Upper lobe of left lung (tissue), 6 donors: ENCODE measurements at regions not wholly inside any gene's neighbourhood (a gene's known extent, or its start where the extent isn't known, plus 50 kb on each side); places are given as distances from the start of the nearest gene placed in this dataset.

Experiments
- ATAC-seq, 2 donors: fragments of 200-7000 bp; cut with Tn5 transposase; one replicate each; pipeline ENCODE4 v1.9.1; 2022; ENCODE audit warnings: mild to moderate bottlenecking in 2 of 2, moderate library complexity in 2 of 2; ENCODE audit not compliant: low FRiP score in 2 of 2
- DNase-seq, 2 donors: peaks; one replicate each; pipeline ENCODE4 v3.0.0-alpha.2; 2019 to 2020
- H3K27ac ChIP-seq, 4 donors: fragments of 200-600 bp; sonication (generic); one replicate each; pipeline ENCODE4 v1.5.1; 2016 to 2019
- H3K27me3 ChIP-seq, 4 donors: fragments of 200-600 bp; sonication (generic); one replicate each; pipeline ENCODE4 v1.5.1; 2017 to 2019
- H3K36me3 ChIP-seq, 4 donors: fragments of 200-600 bp; sonication (generic); one replicate each; pipeline ENCODE4 v1.5.1; 2016 to 2019
- H3K4me1 ChIP-seq, 4 donors: fragments of 200-600 bp; sonication (generic); one replicate each; pipeline ENCODE4 v1.5.1; 2018 to 2019
- H3K4me3 ChIP-seq, 4 donors: fragments of 200-600 bp; sonication (generic); one replicate each; pipeline ENCODE4 v1.5.1; 2017 to 2019; ENCODE audit warnings: mild to moderate bottlenecking in 2 of 4, moderate library complexity in 1 of 4
- H3K9me3 ChIP-seq, 4 donors: fragments of 200-600 bp; sonication (generic); one replicate each; pipeline ENCODE4 v1.5.1; 2018 to 2019
- EP300 ChIP-seq, 4 donors: sonication (generic); formaldehyde crosslinking; IDR thresholded peaks; one replicate each; pipeline ENCODE4 v1.5.1; 2017; ENCODE audit warnings: antibody characterized with exemption in 4 of 4, control low read depth in 2 of 4
- POLR2A ChIP-seq, 4 donors: fragments of 450-650 bp; IDR thresholded peaks; one replicate each; pipeline ENCODE4 v1.5.1; 2016 to 2017; ENCODE audit warnings: antibody characterized with exemption in 4 of 4, mild to moderate bottlenecking in 2 of 4
- POLR2AphosphoS5 ChIP-seq, 2 donors: sonication (generic); formaldehyde crosslinking; IDR thresholded peaks; one replicate each; pipeline ENCODE4 v1.5.1; 2017; ENCODE audit warnings: antibody characterized with exemption in 2 of 2
- WGBS, 2 donors: methylation state at CpG; one replicate each; pipeline ENCODE4 v1.1.5; 2017 to 2018; 5-methylcytosine and 5-hydroxymethylcytosine counted together
- TF ChIP-seq, protein P1 (sequence below), 6 experiments: fragments of 450-650 bp in 4 of 6; fragments of 200-600 bp in 2 of 6; sonication (generic) in 2 of 6; IDR thresholded peaks; one replicate each; pipeline ENCODE4 v1.5.1; 2016 to 2019; ENCODE audit warnings: antibody characterized with exemption in 6 of 6
- donor health status: DM: no; HTN: no; CAD: no; lungs with moderate emphysema.
- donor health status: DM: no; HTN: yes; CAD: no; lungs with severe emphysema.

DNA sequence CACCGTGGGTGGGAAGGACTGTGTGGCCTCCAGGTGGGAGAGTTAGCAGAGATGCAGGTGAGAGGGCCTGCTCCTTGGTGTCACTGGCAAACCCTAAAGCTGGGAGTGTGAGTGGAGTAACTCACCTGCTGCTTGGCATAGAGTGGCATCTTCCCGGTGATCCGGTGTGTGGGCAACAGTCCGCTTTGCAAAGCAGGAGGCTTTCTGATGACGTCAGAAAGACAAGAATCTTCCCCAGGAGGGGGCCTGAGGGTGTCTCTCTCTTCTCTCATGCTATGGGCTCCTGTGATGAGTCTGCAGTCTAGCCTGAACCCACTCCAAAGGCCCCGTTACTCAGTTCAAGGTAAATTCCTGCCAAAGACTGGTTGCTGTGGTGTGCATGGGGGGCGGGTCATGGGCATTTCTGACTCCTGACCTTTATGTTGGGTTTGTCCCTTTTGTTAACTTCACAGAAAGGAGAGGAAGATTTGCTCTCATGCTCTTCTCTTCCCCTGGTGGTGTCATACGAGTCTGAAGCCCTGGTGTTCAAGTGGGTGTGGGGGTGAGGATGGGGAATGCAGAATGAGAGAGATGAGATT, 187.9 kb downstream of the GATA3 start:
- DNase-seq (no peak), ATAC-seq (no peak)
- no peaks in the 10 kb centered on the region for H3K4me1 ChIP-seq
- no peak overlapping the region for H3K27ac ChIP-seq
- H3K27me3 ChIP-seq, result no peaks in the 10 kb centered on the region
- 86 to 87% methylated on average over 6 to 8 of the region's 8 CpGs for WGBS, 2 donors
- no peak overlapping the region for H3K4me3 ChIP-seq
- TF ChIP-seq, protein P1, sequence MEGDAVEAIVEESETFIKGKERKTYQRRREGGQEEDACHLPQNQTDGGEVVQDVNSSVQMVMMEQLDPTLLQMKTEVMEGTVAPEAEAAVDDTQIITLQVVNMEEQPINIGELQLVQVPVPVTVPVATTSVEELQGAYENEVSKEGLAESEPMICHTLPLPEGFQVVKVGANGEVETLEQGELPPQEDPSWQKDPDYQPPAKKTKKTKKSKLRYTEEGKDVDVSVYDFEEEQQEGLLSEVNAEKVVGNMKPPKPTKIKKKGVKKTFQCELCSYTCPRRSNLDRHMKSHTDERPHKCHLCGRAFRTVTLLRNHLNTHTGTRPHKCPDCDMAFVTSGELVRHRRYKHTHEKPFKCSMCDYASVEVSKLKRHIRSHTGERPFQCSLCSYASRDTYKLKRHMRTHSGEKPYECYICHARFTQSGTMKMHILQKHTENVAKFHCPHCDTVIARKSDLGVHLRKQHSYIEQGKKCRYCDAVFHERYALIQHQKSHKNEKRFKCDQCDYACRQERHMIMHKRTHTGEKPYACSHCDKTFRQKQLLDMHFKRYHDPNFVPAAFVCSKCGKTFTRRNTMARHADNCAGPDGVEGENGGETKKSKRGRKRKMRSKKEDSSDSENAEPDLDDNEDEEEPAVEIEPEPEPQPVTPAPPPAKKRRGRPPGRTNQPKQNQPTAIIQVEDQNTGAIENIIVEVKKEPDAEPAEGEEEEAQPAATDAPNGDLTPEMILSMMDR (IDR thresholded peaks at IDR 0.05), result no peak
- no peak for TF ChIP-seq EP300 (IDR thresholded peaks at IDR 0.05)
- no peak for TF ChIP-seq POLR2A (IDR thresholded peaks at IDR 0.05)
- TF ChIP-seq POLR2AphosphoS5 (IDR thresholded peaks at IDR 0.05), result no peak
- peaks cover 0 to 13% (median 6%) of the 10 kb centered on the region in 4 donors for H3K9me3 ChIP-seq
- no peaks in the 10 kb centered on the region for H3K36me3 ChIP-seq

DNA sequence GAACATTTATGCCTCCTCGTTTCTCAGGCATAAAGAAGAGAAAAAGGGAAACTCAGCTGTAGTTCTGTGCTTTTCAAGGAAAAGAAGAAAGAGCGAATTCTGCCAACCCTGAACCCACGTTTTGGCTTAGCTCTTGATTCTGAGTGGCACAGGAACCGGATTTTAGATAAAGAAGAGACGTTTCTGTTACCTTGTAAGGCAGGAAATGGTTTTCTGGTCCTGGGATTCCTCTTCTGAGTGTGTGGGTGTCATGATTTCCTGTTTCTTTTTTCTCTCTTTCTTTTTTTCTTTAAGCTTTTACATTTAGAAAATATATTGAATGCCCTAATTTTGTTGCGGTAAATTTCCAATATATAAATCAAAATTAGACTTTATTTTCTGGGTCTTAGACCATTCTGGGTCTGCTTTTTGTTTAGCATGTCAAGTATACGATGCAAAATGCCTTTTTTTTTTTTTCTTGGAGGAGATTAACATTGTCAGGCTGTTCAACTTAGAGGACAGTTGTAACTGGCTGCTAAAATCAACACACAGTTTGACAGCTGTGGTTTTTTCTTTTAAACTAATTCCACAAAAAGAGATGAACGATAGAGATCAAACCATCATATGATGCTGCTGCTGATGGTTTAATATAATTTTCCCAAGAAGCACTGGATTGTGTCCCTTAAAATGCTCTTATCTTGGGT, 190.8 kb downstream of the GATA3 start:
- H3K27me3 ChIP-seq, result no peaks in the 10 kb centered on the region
- no peak for DNase-seq
- H3K4me3 ChIP-seq, result no peak overlapping the region
- WGBS, 2 donors, result 32 to 39% methylated on average over 8 of the region's 8 CpGs
- ATAC-seq, result no peak
- TF ChIP-seq EP300 (IDR thresholded peaks at IDR 0.05) (no peak), POLR2A (IDR thresholded peaks at IDR 0.05) (no peak), POLR2AphosphoS5 (IDR thresholded peaks at IDR 0.05) (no peak)
- TF ChIP-seq, protein P1 (IDR thresholded peaks at IDR 0.05), result no peak
- H3K9me3 ChIP-seq, result peaks cover 0 to 13% (median 6%) of the 10 kb centered on the region in 4 donors
- H3K27ac ChIP-seq, result no peak overlapping the region
- H3K36me3 ChIP-seq, result no peaks in the 10 kb centered on the region
- H3K4me1 ChIP-seq, result no peaks in the 10 kb centered on the region

DNA sequence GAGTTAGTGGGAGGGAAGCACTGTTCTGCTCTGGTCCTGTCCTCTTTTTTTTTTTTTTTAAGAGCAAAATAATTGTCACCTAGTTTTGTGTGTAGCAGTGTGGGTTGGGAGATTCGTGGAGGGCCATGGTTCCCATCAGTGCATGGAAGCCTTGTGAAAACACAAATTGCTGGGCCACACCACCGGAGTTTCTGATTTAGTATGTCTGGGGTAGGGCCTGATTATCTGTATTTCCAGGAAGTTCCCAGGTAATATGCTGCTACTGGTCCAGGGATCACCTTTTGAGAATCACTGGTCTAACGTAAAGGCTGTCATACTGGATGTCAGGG, 191.3 kb downstream of the GATA3 start:
- peaks cover 0 to 13% (median 6%) of the 10 kb centered on the region in 4 donors for H3K9me3 ChIP-seq
- DNase-seq (no peak), ATAC-seq (no peak)
- H3K36me3 ChIP-seq, result no peaks in the 10 kb centered on the region
- H3K27ac ChIP-seq, result no peak overlapping the region
- no peaks in the 10 kb centered on the region for H3K4me1 ChIP-seq
- no peak overlapping the region for H3K4me3 ChIP-seq
- TF ChIP-seq, protein P1 (IDR thresholded peaks at IDR 0.05), result no peak
- no peak for TF ChIP-seq POLR2AphosphoS5 (IDR thresholded peaks at IDR 0.05)
- no peak for TF ChIP-seq EP300 (IDR thresholded peaks at IDR 0.05)
- no peak for TF ChIP-seq POLR2A (IDR thresholded peaks at IDR 0.05)
- 81% methylated on average over 3 of the region's 3 CpGs for WGBS, 2 donors
- no peaks in the 10 kb centered on the region for H3K27me3 ChIP-seq

DNA sequence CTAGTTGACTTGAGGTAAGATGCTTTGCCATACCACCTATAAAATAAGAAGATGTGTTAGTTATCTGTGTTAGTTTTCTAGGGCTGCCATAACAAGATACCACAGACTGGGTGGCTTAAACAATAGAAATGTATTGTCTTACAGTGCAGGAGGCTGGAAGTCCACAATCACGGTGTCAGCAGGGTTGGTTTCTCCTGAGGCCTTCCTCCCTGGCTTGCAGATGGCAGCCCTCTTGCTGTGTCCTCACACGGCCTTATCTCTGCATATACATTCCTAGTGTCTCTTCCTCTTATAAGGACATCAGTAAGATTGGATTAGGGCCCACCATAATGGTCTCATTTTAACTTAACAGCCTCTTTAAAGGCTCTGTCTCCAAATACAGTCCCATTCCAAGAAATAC, 192.1 kb downstream of the GATA3 start:
- Histone ChIP-seq H3K36me3 (no peaks in the 10 kb centered on the region), H3K27me3 (no peaks in the 10 kb centered on the region), H3K9me3 (peaks cover 0 to 13% (median 6%) of the 10 kb centered on the region in 4 donors), H3K27ac (no peak overlapping the region), H3K4me3 (no peak overlapping the region), H3K4me1 (no peaks in the 10 kb centered on the region)
- ATAC-seq (no peak), DNase-seq (no peak)
- TF ChIP-seq EP300 (IDR thresholded peaks at IDR 0.05) (no peak), POLR2AphosphoS5 (IDR thresholded peaks at IDR 0.05) (no peak), POLR2A (IDR thresholded peaks at IDR 0.05) (no peak)
- TF ChIP-seq, protein P1 (IDR thresholded peaks at IDR 0.05), result no peak
- 96 to 98% methylated on average over 2 of the region's 2 CpGs for WGBS, 2 donors

DNA sequence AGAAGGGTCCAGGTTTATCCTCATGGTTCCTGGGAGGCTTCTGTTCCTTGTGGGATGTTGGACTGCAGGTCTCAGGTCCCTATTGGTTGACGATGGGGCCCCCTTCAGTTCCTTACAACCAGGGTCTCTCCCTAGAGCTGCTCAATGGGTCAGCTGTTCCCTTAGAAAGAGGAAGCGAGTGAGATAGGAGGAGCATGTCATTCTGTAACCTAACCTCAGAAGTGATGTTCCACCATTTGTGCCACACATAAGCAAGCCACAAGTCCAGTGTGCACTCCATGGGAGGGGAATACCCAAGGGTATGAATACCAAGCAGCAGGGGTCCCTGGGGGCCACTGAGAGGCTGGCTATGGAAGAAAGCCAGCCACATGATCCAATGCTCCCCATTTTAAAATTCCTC, 192.7 kb downstream of the GATA3 start:
- TF ChIP-seq POLR2AphosphoS5 (IDR thresholded peaks at IDR 0.05), result no peak
- TF ChIP-seq, protein P1 (IDR thresholded peaks at IDR 0.05), result no peak
- TF ChIP-seq POLR2A (IDR thresholded peaks at IDR 0.05), result no peak
- no peak for TF ChIP-seq EP300 (IDR thresholded peaks at IDR 0.05)
- no peak for ATAC-seq

More for the DNA sequence above, 192.7 kb downstream of the GATA3 start:
- Histone ChIP-seq H3K27ac (no peak overlapping the region), H3K27me3 (no peaks in the 10 kb centered on the region), H3K4me1 (no peaks in the 10 kb centered on the region), H3K4me3 (no peak overlapping the region), H3K9me3 (peaks cover 0 to 13% (median 6%) of the 10 kb centered on the region in 4 donors), H3K36me3 (no peaks in the 10 kb centered on the region)
- DNase-seq, result no peak
- WGBS, 2 donors, result 94 to 100% methylated on average over 2 of the region's 2 CpGs
